OCI-LY7 (cell line): ENCODE measurements at regions not wholly inside any gene's neighbourhood (a gene's known extent, or its start where the extent isn't known, plus 50 kb on each side); places are given as distances from the start of the nearest gene placed in this dataset.

Experiments
- EZH2phosphoT487 ChIP-seq: fragments of 200-600 bp; sonication (generic); IDR thresholded peaks from 2 replicates; pipeline ENCODE4 v1.6.1; 2018; ENCODE audit warnings: low read depth, borderline replicate concordance, mild to moderate bottlenecking, mixed run types, antibody characterized with exemption, low read length, moderate library complexity, mixed read lengths
- TF ChIP-seq, protein P1 (sequence below): fragments of 200-600 bp; sonication (generic); conservative IDR thresholded peaks from 2 replicates; pipeline ENCODE4 v1.5.1; 2014; ENCODE audit warnings: mild to moderate bottlenecking, antibody characterized with exemption, low read length, moderate library complexity, mixed read lengths

DNA sequence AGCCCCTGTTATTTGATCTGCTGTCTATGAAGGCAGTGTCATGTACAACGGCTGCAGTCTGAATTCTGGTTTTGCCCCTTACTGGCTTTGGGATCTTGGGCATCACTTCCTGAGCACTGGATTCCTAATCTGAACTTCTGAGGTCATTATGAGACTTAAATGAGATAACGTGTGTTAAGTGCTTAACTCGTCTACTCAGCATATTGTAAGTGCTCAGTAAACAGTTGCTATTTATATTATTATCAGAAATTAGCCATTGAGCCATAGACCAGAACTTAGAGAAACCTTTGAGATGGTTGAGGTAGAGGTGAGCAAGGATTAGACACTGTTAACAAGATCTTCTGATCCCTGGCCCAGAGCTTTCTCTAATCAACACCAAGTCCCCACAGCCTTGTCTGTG, 284.1 kb upstream of the ONECUT1 start:
- TF ChIP-seq, protein P1, sequence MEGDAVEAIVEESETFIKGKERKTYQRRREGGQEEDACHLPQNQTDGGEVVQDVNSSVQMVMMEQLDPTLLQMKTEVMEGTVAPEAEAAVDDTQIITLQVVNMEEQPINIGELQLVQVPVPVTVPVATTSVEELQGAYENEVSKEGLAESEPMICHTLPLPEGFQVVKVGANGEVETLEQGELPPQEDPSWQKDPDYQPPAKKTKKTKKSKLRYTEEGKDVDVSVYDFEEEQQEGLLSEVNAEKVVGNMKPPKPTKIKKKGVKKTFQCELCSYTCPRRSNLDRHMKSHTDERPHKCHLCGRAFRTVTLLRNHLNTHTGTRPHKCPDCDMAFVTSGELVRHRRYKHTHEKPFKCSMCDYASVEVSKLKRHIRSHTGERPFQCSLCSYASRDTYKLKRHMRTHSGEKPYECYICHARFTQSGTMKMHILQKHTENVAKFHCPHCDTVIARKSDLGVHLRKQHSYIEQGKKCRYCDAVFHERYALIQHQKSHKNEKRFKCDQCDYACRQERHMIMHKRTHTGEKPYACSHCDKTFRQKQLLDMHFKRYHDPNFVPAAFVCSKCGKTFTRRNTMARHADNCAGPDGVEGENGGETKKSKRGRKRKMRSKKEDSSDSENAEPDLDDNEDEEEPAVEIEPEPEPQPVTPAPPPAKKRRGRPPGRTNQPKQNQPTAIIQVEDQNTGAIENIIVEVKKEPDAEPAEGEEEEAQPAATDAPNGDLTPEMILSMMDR = no peak
- no peak for TF ChIP-seq EZH2phosphoT487
